H9 (cell line): ENCODE measurements at regions not wholly inside any gene's neighbourhood (a gene's known extent, or its start where the extent isn't known, plus 50 kb on each side); places are given as distances from the start of the nearest gene placed in this dataset.

Experiments used
- DNase-seq: peaks from one replicate; pipeline ENCODE4 v3.0.0-alpha.2; 2017
- H2AFZ ChIP-seq: one replicate; pipeline ENCODE4 v1.6.1; 2013; ENCODE audit warnings: mild to moderate bottlenecking, low read length, control low read depth, moderate library complexity
- H2AK5ac ChIP-seq: 2 replicates; pipeline ENCODE4 v1.6.1; 2013; ENCODE audit warnings: low read length, control low read depth, mixed read lengths; ENCODE audit not compliant: insufficient read length
- H2BK120ac ChIP-seq: one replicate; pipeline ENCODE4 v1.6.1; 2013; ENCODE audit warnings: low read depth, mild to moderate bottlenecking, low read length, control low read depth, inconsistent platforms; ENCODE audit not compliant: poor library complexity, severe bottlenecking
- H2BK12ac ChIP-seq: 2 replicates; pipeline ENCODE4 v1.6.1; 2013; ENCODE audit warnings: low read length, control low read depth, mixed read lengths, low read depth; ENCODE audit not compliant: insufficient read length
- H2BK15ac ChIP-seq: 2 replicates; pipeline ENCODE4 v1.6.1; 2013; ENCODE audit warnings: low read depth, low read length, control low read depth
- H2BK20ac ChIP-seq: one replicate; pipeline ENCODE4 v1.6.1; 2013; ENCODE audit warnings: low read depth, mild to moderate bottlenecking, low read length, control low read depth, inconsistent platforms; ENCODE audit not compliant: poor library complexity, severe bottlenecking
- H2BK5ac ChIP-seq: 2 replicates; pipeline ENCODE4 v1.6.1; 2013; ENCODE audit warnings: low read length, control low read depth, mixed read lengths; ENCODE audit not compliant: insufficient read length
- H3K14ac ChIP-seq: 2 replicates; pipeline ENCODE4 v1.6.1; 2013; ENCODE audit warnings: low read length, control low read depth; ENCODE audit not compliant: insufficient read depth
- H3K18ac ChIP-seq: 2 replicates; pipeline ENCODE4 v1.6.1; 2013; ENCODE audit warnings: low read depth, mild to moderate bottlenecking, mixed read lengths, low read length, control low read depth; ENCODE audit not compliant: insufficient read length
- H3K23ac ChIP-seq: 2 replicates; pipeline ENCODE4 v1.6.1; 2013; ENCODE audit warnings: low read length, control low read depth, mixed read lengths, low read depth; ENCODE audit not compliant: insufficient read length
- H3K23me2 ChIP-seq: 2 replicates; pipeline ENCODE4 v1.6.1; 2013; ENCODE audit warnings: low read depth, mild to moderate bottlenecking, mixed read lengths, low read length, control low read depth; ENCODE audit not compliant: insufficient read length, poor library complexity, severe bottlenecking
- H3K27ac ChIP-seq: 2 replicates; pipeline ENCODE4 v1.5.1; 2013; ENCODE audit warnings: low read length, control low read depth, mixed read lengths, low read depth; ENCODE audit not compliant: insufficient read length
- H3K27me3 ChIP-seq: 2 replicates; pipeline ENCODE4 v1.6.1; 2013; ENCODE audit warnings: low read length, control low read depth, inconsistent platforms; ENCODE audit not compliant: insufficient read depth
- H3K4ac ChIP-seq: 2 replicates; pipeline ENCODE4 v1.6.1; 2013; ENCODE audit warnings: low read depth, mild to moderate bottlenecking, control low read depth, inconsistent platforms, low read length, moderate library complexity
- H3K4me1 ChIP-seq: 2 replicates; pipeline ENCODE4 v1.6.1; 2013; ENCODE audit warnings: low read length, control low read depth, inconsistent platforms; ENCODE audit not compliant: insufficient read depth
- H3K4me2 ChIP-seq: 2 replicates; pipeline ENCODE4 v1.6.1; 2013; ENCODE audit warnings: low read length, control low read depth, mixed read lengths; ENCODE audit not compliant: insufficient read length, insufficient read depth
- H3K56ac ChIP-seq: 2 replicates; pipeline ENCODE4 v1.6.1; 2013; ENCODE audit warnings: low read depth, mild to moderate bottlenecking, mixed read lengths, low read length, control low read depth; ENCODE audit not compliant: insufficient read length
- H3K79me1 ChIP-seq: 2 replicates; pipeline ENCODE4 v1.6.1; 2013; ENCODE audit warnings: low read depth, mild to moderate bottlenecking, moderate library complexity, low read length, control low read depth, inconsistent platforms; ENCODE audit not compliant: insufficient read depth, poor library complexity, severe bottlenecking
- H3K79me2 ChIP-seq: 2 replicates; pipeline ENCODE4 v1.6.1; 2013; ENCODE audit warnings: low read length, control low read depth, inconsistent platforms; ENCODE audit not compliant: insufficient read depth
- H3K9ac ChIP-seq: 2 replicates; pipeline ENCODE4 v1.6.1; 2013; ENCODE audit warnings: low read length, control low read depth, mixed read lengths; ENCODE audit not compliant: insufficient read length; ENCODE audit errors: extremely low read depth
- H3K9me3 ChIP-seq: one replicate; pipeline ENCODE4 v1.6.1; 2013; ENCODE audit warnings: low read depth, low read length, inconsistent platforms; ENCODE audit not compliant: control insufficient read depth
- H3T11ph ChIP-seq: one replicate; pipeline ENCODE4 v1.6.1; 2013; ENCODE audit warnings: mild to moderate bottlenecking, low read length, control low read depth, inconsistent platforms
- H4K20me1 ChIP-seq: one replicate; pipeline ENCODE4 v1.6.1; 2013; ENCODE audit not compliant: control insufficient read depth, insufficient read length, insufficient read depth
- H4K5ac ChIP-seq: 2 replicates; pipeline ENCODE4 v1.6.1; 2013; ENCODE audit warnings: low read depth, mild to moderate bottlenecking, mixed read lengths, low read length, control low read depth; ENCODE audit not compliant: insufficient read length
- H4K8ac ChIP-seq: replicated peaks from 2 replicates; pipeline ENCODE4 v1.6.1; 2013; ENCODE audit warnings: low read length, control low read depth, mixed read lengths, low read depth; ENCODE audit not compliant: insufficient read length
- H4K91ac ChIP-seq: 2 replicates; pipeline ENCODE4 v1.6.1; 2013; ENCODE audit warnings: low read depth, mild to moderate bottlenecking, moderate library complexity, mixed read lengths, low read length, control low read depth; ENCODE audit not compliant: insufficient read length
- H3K27ac Mint-ChIP-seq, 3 experiments: 2 replicates in 2 of 3; 3 replicates in 1 of 3; pipeline ENCODE4 v1.8.0; 2020 to 2021; ENCODE audit warnings: mixed read lengths in 3 of 3, mild to moderate bottlenecking in 1 of 3, moderate library complexity in 1 of 3
- H3K27me3 Mint-ChIP-seq: 2 replicates; pipeline ENCODE4 v1.8.0; 2021; ENCODE audit warnings: low read depth, mild to moderate bottlenecking, moderate library complexity, mixed read lengths
- H3K36me3 Mint-ChIP-seq, 3 experiments: 2 replicates in 2 of 3; 3 replicates in 1 of 3; pipeline ENCODE4 v1.8.0; 2020 to 2021; ENCODE audit warnings: low read depth in 3 of 3, mixed read lengths in 3 of 3; ENCODE audit not compliant: insufficient read depth in 1 of 3
- H3K4me1 Mint-ChIP-seq, 2 experiments: 2 replicates each; pipeline ENCODE4 v1.8.0; 2020; ENCODE audit warnings: mixed read lengths in 2 of 2
- H3K4me3 Mint-ChIP-seq, 2 experiments: 2 replicates in 1 of 2; 3 replicates in 1 of 2; pipeline ENCODE4 v1.8.0; 2020 to 2021; ENCODE audit warnings: mild to moderate bottlenecking in 2 of 2, mixed read lengths in 2 of 2, moderate library complexity in 1 of 2
- H3K9me3 Mint-ChIP-seq, 2 experiments: 2 replicates in 1 of 2; 3 replicates in 1 of 2; pipeline ENCODE4 v1.8.0; 2020; ENCODE audit warnings: mild to moderate bottlenecking in 2 of 2, mixed read lengths in 2 of 2, moderate library complexity in 1 of 2
- whole genome bisulfite sequencing: extraction: QIAGEN DNeasy Blood & Tissue Kit; methylation state at CpG from one replicate; pipeline ENCODE4 v1.1.7; 2013; ENCODE audit warnings: missing lambda C conversion rate, low lambda C conversion rate, mixed read lengths; ENCODE audit not compliant: insufficient read length; ENCODE audit errors: extremely low coverage; 5-methylcytosine and 5-hydroxymethylcytosine counted together
- TF ChIP-seq, protein P1 (sequence below): fragments of 200-600 bp; sonication (generic); conservative IDR thresholded peaks from 3 replicates; pipeline ENCODE4 v1.8.0; 2021; ENCODE audit warnings: antibody characterized with exemption, mild to moderate bottlenecking

DNA sequence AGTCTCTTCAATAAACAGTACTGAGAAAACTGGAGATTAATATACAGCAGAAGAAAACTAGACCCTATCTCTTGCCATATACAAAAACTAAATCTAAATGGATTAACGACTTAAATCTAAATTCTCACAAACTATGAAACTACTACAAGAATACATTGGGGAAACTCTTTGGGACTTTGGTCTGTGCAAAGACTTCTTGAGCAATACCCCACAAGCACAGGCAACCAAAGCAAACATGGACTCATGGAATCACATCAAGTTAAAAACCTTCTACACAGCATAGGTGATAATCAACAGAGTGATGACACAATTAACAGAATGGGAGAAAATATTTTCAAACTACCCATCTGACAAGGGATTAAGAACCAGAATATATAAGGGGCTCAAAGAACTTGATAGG lies 848.2 kb upstream of the NRXN1 start:
- Histone ChIP-seq H2BK15ac (no peak overlapping the region), H3K18ac (no peak overlapping the region), H4K91ac (no peak overlapping the region), H2AFZ (no peak overlapping the region), H4K8ac (no peak overlapping the region), H3K9ac (no peak overlapping the region), H2BK5ac (no peak overlapping the region), H3K23me2 (no peaks in the 10 kb centered on the region), H3K27me3 (no peaks in the 10 kb centered on the region), H4K20me1 (no peaks in the 10 kb centered on the region), H3K14ac (no peak overlapping the region), H3K56ac (no peak overlapping the region), H4K5ac (no peak overlapping the region), H2BK20ac (no peak overlapping the region), H3K79me1 (no peaks in the 10 kb centered on the region), H3T11ph (no peak overlapping the region), H3K9me3 (no peaks in the 10 kb centered on the region), H3K23ac (no peak overlapping the region), H2BK12ac (no peak overlapping the region), H3K27ac (no peak overlapping the region), H2BK120ac (no peak overlapping the region), H3K4me2 (no peak overlapping the region), H3K4ac (no peak overlapping the region), H3K4me1 (no peaks in the 10 kb centered on the region), H3K79me2 (no peaks in the 10 kb centered on the region), H2AK5ac (no peak overlapping the region)
- Mint-ChIP-seq H3K4me3 (no peak overlapping the region), H3K36me3 (peaks cover 0 to 10% (median 7%) of the 10 kb centered on the region in 3 experiments; a peak in 4 of 7 replicates), H3K9me3 (peaks cover 18 to 23% of the 10 kb centered on the region in 2 experiments; a peak in 4 of 5 replicates), H3K27ac (no peak overlapping the region), H3K4me1 (no peaks in the 10 kb centered on the region), H3K27me3 (no peaks in the 10 kb centered on the region)
- DNase-seq, result no peak
- TF ChIP-seq, protein P1, sequence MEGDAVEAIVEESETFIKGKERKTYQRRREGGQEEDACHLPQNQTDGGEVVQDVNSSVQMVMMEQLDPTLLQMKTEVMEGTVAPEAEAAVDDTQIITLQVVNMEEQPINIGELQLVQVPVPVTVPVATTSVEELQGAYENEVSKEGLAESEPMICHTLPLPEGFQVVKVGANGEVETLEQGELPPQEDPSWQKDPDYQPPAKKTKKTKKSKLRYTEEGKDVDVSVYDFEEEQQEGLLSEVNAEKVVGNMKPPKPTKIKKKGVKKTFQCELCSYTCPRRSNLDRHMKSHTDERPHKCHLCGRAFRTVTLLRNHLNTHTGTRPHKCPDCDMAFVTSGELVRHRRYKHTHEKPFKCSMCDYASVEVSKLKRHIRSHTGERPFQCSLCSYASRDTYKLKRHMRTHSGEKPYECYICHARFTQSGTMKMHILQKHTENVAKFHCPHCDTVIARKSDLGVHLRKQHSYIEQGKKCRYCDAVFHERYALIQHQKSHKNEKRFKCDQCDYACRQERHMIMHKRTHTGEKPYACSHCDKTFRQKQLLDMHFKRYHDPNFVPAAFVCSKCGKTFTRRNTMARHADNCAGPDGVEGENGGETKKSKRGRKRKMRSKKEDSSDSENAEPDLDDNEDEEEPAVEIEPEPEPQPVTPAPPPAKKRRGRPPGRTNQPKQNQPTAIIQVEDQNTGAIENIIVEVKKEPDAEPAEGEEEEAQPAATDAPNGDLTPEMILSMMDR, result no peak
- WGBS, result no CpG with 5 or more reads among the region's 1 CpG
